WTC11 (cell line): ENCODE measurements at regions not wholly inside any gene's neighbourhood (a gene's known extent, or its start where the extent isn't known, plus 50 kb on each side); places are given as distances from the start of the nearest gene placed in this dataset.

Experiments
- KAT7 ChIP-seq: sonication (generic); formaldehyde crosslinking; IDR thresholded peaks from 2 replicates; pipeline ENCODE4 v1.8.1; 2023; ENCODE audit warnings: missing genetic modification reagents, mild to moderate bottlenecking, borderline replicate concordance
- TF ChIP-seq, protein P1 (sequence below): sonication (generic); formaldehyde crosslinking; IDR thresholded peaks from 2 replicates; pipeline ENCODE4 v1.8.0; 2022; ENCODE audit warnings: mild to moderate bottlenecking, missing genetic modification reagents
- TF ChIP-seq, protein P2 (sequence below): fragments of 200-600 bp; IDR thresholded peaks from 2 replicates; pipeline ENCODE4 v1.8.0; 2022; ENCODE audit warnings: antibody characterized with exemption

DNA sequence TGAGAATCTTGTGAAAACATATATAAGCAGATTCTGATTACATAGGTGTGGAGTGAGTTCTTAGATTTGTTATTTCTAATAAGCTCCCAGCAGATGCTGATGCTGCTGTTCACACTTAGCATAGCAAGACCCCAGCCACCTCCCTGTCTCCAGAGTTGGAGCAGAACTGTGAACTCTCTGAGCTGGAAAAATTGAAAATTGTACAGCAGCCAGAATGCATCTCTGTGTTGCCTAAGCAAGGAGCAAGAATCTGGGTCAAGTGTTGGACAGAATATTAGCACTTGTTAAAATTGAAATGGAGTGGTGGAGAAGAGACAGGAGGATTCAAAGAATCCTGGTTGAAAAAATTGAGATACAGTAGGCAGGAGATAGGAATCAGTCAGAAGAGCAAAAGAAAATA is 146.6 kb upstream of the FAM47C start:
- TF ChIP-seq, protein P1, sequence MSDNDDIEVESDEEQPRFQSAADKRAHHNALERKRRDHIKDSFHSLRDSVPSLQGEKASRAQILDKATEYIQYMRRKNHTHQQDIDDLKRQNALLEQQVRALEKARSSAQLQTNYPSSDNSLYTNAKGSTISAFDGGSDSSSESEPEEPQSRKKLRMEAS (CRISPR knock-in tag) = no peak
- TF ChIP-seq, protein P2, sequence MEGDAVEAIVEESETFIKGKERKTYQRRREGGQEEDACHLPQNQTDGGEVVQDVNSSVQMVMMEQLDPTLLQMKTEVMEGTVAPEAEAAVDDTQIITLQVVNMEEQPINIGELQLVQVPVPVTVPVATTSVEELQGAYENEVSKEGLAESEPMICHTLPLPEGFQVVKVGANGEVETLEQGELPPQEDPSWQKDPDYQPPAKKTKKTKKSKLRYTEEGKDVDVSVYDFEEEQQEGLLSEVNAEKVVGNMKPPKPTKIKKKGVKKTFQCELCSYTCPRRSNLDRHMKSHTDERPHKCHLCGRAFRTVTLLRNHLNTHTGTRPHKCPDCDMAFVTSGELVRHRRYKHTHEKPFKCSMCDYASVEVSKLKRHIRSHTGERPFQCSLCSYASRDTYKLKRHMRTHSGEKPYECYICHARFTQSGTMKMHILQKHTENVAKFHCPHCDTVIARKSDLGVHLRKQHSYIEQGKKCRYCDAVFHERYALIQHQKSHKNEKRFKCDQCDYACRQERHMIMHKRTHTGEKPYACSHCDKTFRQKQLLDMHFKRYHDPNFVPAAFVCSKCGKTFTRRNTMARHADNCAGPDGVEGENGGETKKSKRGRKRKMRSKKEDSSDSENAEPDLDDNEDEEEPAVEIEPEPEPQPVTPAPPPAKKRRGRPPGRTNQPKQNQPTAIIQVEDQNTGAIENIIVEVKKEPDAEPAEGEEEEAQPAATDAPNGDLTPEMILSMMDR = no peak
- TF ChIP-seq KAT7 (CRISPR knock-in tag) = no peak
